VCaP (cell line): ENCODE measurements at regions not wholly inside any gene's neighbourhood (a gene's known extent, or its start where the extent isn't known, plus 50 kb on each side); places are given as distances from the start of the nearest gene placed in this dataset.
"Not testable (repeated sequence)": the region's sequence is repeated elsewhere in the genome, so short reads cannot be mapped to it uniquely, and the experiment has no call there.

Experiments used
- H3K27ac ChIP-seq: fragments of 450-650 bp; 2 replicates; pipeline ENCODE4 v1.5.1; 2017
- TF ChIP-seq, protein P1 (sequence below): fragments of 450-650 bp; conservative IDR thresholded peaks from 2 replicates; pipeline ENCODE4 v1.5.1; 2017; ENCODE audit warnings: mild to moderate bottlenecking, moderate library complexity

DNA sequence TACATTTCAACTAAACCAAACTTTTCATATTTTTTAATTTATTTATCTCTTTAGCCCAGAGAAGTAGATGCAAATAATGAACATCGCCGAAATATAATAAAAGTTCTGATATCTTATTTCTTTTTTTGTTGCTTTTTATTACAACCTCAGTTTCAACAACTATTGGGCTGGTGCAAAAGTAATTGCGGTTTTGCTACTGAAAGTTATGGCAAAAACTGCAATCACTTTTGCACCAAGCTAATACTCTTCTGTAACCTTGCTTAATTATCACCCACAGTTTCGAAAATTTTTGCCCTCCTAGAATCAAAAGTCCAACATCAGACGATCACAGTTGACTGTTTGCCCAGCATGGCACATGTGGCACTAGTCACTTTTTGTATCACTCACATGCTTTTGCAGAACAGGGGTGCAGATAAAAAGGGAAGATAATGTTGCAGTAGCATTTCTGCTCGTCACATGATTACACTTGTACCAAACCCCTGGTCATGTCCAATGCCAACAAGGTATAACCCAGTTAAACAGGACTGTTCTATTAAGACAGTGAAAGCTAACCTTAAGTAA is 242.4 kb upstream of the GALNT5 start:
- H3K27ac ChIP-seq = no peak overlapping the region
- TF ChIP-seq, protein P1, sequence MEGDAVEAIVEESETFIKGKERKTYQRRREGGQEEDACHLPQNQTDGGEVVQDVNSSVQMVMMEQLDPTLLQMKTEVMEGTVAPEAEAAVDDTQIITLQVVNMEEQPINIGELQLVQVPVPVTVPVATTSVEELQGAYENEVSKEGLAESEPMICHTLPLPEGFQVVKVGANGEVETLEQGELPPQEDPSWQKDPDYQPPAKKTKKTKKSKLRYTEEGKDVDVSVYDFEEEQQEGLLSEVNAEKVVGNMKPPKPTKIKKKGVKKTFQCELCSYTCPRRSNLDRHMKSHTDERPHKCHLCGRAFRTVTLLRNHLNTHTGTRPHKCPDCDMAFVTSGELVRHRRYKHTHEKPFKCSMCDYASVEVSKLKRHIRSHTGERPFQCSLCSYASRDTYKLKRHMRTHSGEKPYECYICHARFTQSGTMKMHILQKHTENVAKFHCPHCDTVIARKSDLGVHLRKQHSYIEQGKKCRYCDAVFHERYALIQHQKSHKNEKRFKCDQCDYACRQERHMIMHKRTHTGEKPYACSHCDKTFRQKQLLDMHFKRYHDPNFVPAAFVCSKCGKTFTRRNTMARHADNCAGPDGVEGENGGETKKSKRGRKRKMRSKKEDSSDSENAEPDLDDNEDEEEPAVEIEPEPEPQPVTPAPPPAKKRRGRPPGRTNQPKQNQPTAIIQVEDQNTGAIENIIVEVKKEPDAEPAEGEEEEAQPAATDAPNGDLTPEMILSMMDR = no peak

- not testable (repeated sequence) for H3K27ac ChIP-seq
Measured at GRCh38 chr2:157023264-157023663, 234.2 kb upstream of the GALNT5 start.

DNA sequence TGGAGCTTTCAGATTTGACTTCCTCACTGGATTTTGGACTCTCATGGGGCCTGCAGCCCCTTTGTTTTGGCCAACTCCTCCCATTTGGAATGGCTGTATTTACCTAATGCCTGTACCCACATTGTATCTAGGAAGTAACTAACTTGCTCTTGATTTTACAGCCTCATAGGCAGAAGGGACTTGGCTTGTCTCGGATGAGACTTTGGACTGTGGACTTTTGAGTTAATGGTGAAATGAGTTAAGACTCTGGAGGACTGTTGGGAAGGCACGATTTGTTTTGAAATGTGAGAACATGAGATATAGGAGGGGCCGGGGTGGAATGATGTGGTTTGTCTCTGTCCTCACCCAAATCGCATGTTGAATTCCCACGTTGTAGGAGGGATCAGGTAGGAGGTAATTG is 233.4 kb upstream of the GALNT5 start:
- TF ChIP-seq, protein P1 = no peak
- H3K27ac ChIP-seq = no peak overlapping the region

- no peak overlapping the region for H3K27ac ChIP-seq
- TF ChIP-seq, protein P1 = no peak
Measured at GRCh38 chr2:157032017-157032416, 225.5 kb upstream of the GALNT5 start.

- H3K27ac ChIP-seq = no peak overlapping the region
- TF ChIP-seq, protein P1 = no peak
Measured at GRCh38 chr2:157036726-157037125, 220.8 kb upstream of the GALNT5 start.

DNA sequence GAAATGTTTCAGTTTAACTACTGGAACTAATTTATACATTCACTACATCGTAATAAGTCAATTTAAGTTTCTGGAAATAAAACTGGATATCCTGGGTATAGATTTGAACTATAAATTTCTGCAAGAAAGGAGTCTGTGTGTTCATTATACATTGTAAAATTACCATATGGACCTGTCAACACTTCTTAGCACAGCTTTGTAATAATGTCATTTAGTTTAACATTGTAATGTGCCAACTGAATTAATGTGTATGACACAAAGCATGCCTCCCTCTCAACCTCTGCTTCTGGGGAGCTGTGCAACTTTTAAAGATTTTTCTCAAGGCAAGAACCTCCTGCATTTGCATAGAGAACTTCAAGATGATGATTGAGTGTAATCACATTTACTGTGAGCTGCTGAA is 213.7 kb upstream of the GALNT5 start:
- TF ChIP-seq, protein P1 = no peak
- H3K27ac ChIP-seq = no peak overlapping the region

GRCh38 chr2:157046396-157046795 is 211.1 kb upstream of the GALNT5 start:
- TF ChIP-seq, protein P1 = no peak
- H3K27ac ChIP-seq = no peak overlapping the region

DNA sequence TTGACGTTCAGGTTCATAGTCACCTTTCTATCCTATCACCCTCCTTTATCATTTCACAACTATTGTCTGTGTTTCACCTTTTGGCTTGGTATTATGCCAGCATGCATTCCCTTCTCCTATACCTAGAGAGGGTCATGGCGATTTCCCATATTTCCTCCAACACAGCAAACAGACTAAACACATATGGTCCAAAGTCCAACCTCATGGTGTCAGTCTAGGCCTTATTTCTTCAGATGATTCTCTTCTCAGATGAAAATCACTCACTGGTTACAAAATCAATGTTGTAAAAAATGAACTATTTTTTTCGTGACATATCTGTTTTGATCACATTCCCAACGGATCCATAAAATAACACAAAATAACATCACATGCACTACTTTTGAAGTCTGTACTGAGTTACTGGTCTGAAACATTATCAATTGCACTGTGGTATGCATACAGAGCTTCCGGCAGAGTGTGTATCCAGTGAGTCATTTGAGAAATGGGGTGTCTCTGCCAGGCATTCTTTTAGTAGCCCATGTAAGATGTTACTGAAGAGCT is 204.8 kb upstream of the GALNT5 start:
- no peak overlapping the region for H3K27ac ChIP-seq
- TF ChIP-seq, protein P1 = no peak
